HG03045 (cell line): ENCODE measurements at regions not wholly inside any gene's neighbourhood (a gene's known extent, or its start where the extent isn't known, plus 50 kb on each side); places are given as distances from the start of the nearest gene placed in this dataset.

Experiments
- ATAC-seq: cut with Tn5 transposase; IDR thresholded peaks from one replicate; pipeline ENCODE4 v1.9.1; 2021; ENCODE audit warnings: mild to moderate bottlenecking, moderate library complexity; ENCODE audit not compliant: unreplicated experiment

- no peak for ATAC-seq
Measured at GRCh38 chr2:118699447-118700175, 147.8 kb downstream of the EN1 start.

GRCh38 chr2:118698564-118698963 lies 148.9 kb downstream of the EN1 start:
- no peak for ATAC-seq

GRCh38 chr2:118697781-118698180 lies 149.7 kb downstream of the EN1 start:
- ATAC-seq, result no peak

- ATAC-seq, result no peak
Measured at GRCh38 chr2:118696786-118697465, 150.5 kb downstream of the EN1 start.

- no peak for ATAC-seq
Measured at GRCh38 chr2:118693287-118693822, 154.1 kb downstream of the EN1 start.

- no peak for ATAC-seq
Measured at GRCh38 chr2:118689874-118690273, 157.6 kb downstream of the EN1 start.

GRCh38 chr2:118689456-118689855 lies 158.0 kb downstream of the EN1 start:
- ATAC-seq, result no peak

GRCh38 chr2:118689033-118689432 lies 158.4 kb downstream of the EN1 start:
- ATAC-seq, result no peak

- no peak for ATAC-seq
Measured at GRCh38 chr2:118687698-118688097, 159.8 kb downstream of the EN1 start.

- ATAC-seq, result no peak
Measured at GRCh38 chr2:118687192-118687591, 160.3 kb downstream of the EN1 start.

- no peak for ATAC-seq
Measured at GRCh38 chr2:118686346-118686745, 161.1 kb downstream of the EN1 start.

GRCh38 chr2:118683460-118683859 lies 164.0 kb downstream of the EN1 start:
- no peak for ATAC-seq

- ATAC-seq, result no peak
Measured at GRCh38 chr2:118678985-118679384, 168.5 kb downstream of the EN1 start.

- no peak for ATAC-seq
Measured at GRCh38 chr2:118677546-118677945, 169.9 kb downstream of the EN1 start.

GRCh38 chr2:118675531-118675930 lies 171.9 kb downstream of the EN1 start:
- ATAC-seq, result no peak

- ATAC-seq, result no peak
Measured at GRCh38 chr2:118672571-118673158, 174.8 kb downstream of the EN1 start.

GRCh38 chr2:118671701-118672454 lies 175.6 kb downstream of the EN1 start:
- no peak for ATAC-seq

GRCh38 chr2:118670838-118671237 lies 176.6 kb downstream of the EN1 start:
- no peak for ATAC-seq

- no peak for ATAC-seq
Measured at GRCh38 chr2:118670276-118670675, 177.2 kb downstream of the EN1 start.

- ATAC-seq, result no peak
Measured at GRCh38 chr2:118669654-118670053, 177.8 kb downstream of the EN1 start.
